ENCODE measurements at regions not wholly inside any gene's neighbourhood (a gene's known extent, or its start where the extent isn't known, plus 50 kb on each side); places are given as distances from the start of the nearest gene placed in this dataset.

DNA sequence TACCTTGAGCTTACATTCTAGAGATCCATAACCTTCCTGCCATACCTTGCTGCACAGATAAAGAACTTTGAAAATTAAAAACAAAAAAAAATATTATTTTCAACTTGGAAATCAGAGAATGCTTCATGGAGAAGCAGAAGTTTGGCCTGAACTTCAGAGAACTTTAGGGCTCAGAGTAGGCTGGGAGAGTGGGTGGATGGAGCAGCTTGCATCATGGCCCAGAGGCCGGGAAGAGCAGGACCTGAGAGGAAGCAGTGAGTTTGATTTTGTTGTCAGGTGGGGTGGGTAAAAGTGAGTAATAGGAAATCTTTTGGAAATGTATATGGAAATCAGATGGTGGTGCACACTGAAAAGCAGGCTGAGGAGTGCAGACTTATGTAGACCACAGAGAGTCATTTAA is 228.5 kb upstream of the KRR1 start:
- TF ChIP-seq TAF1 (conservative IDR thresholded peaks at IDR 0.05), result no peak
- TF ChIP-seq, protein P1, sequence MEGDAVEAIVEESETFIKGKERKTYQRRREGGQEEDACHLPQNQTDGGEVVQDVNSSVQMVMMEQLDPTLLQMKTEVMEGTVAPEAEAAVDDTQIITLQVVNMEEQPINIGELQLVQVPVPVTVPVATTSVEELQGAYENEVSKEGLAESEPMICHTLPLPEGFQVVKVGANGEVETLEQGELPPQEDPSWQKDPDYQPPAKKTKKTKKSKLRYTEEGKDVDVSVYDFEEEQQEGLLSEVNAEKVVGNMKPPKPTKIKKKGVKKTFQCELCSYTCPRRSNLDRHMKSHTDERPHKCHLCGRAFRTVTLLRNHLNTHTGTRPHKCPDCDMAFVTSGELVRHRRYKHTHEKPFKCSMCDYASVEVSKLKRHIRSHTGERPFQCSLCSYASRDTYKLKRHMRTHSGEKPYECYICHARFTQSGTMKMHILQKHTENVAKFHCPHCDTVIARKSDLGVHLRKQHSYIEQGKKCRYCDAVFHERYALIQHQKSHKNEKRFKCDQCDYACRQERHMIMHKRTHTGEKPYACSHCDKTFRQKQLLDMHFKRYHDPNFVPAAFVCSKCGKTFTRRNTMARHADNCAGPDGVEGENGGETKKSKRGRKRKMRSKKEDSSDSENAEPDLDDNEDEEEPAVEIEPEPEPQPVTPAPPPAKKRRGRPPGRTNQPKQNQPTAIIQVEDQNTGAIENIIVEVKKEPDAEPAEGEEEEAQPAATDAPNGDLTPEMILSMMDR (IDR thresholded peaks at IDR 0.05; ENCODE audit: low read depth, low read length, missing input control), result no peak
- TF ChIP-seq SP1 (IDR thresholded peaks at IDR 0.05), result no peak
- TF ChIP-seq YY1 (IDR thresholded peaks at IDR 0.05), result no peak
- TF ChIP-seq REST (IDR thresholded peaks at IDR 0.05), result no peak
- TF ChIP-seq, protein P2, sequence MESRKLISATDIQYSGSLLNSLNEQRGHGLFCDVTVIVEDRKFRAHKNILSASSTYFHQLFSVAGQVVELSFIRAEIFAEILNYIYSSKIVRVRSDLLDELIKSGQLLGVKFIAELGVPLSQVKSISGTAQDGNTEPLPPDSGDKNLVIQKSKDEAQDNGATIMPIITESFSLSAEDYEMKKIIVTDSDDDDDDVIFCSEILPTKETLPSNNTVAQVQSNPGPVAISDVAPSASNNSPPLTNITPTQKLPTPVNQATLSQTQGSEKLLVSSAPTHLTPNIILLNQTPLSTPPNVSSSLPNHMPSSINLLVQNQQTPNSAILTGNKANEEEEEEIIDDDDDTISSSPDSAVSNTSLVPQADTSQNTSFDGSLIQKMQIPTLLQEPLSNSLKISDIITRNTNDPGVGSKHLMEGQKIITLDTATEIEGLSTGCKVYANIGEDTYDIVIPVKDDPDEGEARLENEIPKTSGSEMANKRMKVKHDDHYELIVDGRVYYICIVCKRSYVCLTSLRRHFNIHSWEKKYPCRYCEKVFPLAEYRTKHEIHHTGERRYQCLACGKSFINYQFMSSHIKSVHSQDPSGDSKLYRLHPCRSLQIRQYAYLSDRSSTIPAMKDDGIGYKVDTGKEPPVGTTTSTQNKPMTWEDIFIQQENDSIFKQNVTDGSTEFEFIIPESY (IDR thresholded peaks at IDR 0.05), result no peak
- TF ChIP-seq, protein P3, sequence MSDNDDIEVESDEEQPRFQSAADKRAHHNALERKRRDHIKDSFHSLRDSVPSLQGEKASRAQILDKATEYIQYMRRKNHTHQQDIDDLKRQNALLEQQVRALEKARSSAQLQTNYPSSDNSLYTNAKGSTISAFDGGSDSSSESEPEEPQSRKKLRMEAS (IDR thresholded peaks at IDR 0.05), result no peak

All from liver (tissue), 3 donors.